Forelimb muscle (tissue), 1 donor: ENCODE measurements at regions not wholly inside any gene's neighbourhood (a gene's known extent, or its start where the extent isn't known, plus 50 kb on each side); places are given as distances from the start of the nearest gene placed in this dataset.
A peak's percentile ranks its signal among the peaks of the same experiment; 100 is the strongest.

Experiments used
- DNase-seq: peaks from one replicate; pipeline ENCODE4 v3.0.0-alpha.2; 2013; ENCODE audit warnings: low read depth

DNA sequence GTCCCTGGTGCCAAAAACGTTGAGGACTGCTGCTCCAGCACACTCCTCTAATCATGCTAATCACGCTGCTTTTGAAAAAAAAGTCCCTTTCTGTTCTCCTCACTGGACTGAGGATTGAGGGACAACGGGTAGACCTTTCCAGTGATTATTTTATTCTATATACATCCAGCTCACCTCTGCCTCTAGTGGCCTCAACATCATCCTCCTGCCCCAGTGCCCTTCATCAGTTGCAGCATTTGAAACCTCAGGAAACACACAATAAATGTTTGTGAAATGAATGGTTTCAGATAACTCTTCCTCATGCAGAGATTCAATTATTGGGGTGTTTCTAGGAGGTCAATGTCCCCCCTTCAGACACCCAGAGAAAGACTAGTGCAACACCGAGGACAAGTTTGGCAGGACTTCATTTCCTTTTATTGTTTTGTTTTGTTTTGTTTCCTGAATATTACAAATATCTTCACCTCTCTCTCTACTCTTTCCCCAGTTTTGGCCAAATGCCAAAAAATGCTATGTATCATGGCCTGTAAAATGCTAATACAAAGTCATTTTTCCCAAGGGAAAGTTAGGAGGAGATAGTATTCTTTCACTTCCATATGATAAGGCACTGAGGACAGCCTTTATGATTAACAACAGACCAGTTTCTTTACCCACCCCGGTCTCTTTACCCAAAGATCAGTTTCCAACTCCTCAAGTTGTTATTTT, 460.1 kb upstream of the SLIT2 start:
- no peak for DNase-seq

DNA sequence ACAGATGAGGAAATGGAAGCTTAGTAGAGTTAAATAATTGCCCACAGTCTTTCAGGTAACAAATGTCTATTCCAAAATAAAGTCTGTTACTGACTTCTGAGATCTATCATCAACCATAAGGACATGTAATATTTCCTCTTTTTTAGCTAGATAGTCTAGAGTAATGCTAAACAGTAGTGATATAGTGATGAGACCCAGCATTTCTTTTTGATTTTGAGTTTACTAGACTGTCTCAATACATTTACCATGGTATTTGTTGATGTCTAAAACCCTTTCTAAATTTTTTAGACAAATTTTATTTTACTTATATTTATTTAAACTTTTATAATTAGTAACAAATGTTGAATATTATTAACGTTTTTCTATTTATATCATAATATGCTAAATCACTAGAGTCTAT, 465.1 kb upstream of the SLIT2 start:
- no peak for DNase-seq

DNA sequence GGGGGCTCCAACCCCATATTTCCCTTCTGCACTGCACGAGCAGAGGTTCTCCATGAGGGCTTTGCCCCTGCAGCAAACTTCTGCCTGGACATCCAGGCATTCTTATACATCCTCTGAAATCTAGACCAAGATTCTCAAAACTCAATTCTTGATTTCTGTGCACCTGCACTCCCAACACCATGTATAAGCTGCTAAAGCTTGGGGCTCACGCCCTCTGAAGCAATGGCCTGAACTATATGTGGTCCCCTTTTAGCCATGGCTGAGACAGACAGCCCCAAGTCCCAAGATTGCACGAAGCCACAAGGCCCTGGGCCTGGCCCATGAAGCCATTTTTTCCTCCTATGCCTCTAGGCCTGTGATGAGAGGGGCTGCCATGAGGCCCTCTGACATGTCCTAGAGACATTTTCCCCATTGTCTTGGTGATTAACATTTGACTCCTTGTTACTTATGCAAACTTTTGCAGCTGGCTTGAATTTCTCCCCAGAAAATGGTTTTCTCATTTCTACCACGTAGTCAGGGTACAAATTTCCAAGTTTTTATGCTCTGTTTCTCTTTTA, 468.0 kb upstream of the SLIT2 start:
- no peak for DNase-seq

DNA sequence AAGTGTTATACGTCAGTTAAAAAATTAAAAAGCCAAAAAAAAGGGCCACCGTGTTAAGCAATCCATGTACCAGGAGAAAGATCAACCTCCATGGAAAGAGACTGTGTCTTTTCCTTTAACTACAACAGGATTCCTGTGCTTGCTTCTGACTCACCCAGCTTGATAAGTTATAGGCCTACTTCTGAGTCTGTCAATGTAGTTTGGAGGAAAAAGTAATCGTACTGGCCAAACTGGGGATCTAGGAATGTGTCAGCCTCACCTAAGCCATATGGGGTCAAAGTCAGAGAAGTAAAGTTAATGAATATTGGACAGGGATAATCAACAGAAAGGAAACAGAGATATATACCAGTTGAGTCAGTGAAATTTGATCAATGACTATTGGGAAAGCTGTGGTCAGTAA, 470.8 kb upstream of the SLIT2 start:
- no peak for DNase-seq

DNA sequence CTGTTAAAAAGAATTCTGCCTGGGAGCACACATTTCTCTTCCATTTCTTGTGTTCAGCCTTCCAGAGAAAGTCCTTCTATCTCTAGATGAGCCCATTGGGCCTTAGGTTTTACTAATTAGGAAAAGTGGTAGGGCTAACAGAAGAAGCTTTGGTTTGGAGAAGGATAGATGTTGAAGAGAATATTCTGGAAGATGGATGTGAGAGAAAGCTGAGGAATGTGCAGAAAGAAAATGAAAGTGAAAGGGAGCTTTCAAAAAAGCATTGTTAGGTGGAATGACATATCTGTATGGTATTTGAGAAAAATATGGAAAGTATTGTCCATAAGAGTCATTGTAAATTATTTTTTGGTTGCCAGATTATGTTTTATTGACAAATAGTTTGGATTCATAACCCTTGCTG, 474.8 kb upstream of the SLIT2 start:
- peak; percentile 1 for DNase-seq

DNA sequence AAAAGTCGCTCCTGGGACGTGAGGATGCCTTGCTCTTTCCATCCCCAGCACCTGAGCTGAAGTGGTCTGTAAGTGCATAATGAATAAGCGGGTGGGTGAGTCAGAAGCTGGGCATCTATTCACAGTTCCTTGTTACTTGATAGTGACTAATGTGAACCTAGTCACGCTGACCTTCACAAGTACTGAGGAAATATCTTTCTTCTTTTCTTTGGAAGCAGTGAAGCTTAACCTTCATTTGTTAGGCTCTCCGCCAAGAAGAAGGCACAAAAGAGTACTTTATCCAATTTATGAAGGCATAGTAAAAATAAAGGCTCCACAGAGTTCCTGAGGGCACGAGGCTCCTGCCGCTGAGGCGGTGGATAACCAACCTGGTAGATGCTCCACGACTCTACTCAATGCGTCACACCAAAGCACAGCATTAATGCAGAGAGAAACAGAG, 475.7 kb upstream of the SLIT2 start:
- no peak for DNase-seq

DNA sequence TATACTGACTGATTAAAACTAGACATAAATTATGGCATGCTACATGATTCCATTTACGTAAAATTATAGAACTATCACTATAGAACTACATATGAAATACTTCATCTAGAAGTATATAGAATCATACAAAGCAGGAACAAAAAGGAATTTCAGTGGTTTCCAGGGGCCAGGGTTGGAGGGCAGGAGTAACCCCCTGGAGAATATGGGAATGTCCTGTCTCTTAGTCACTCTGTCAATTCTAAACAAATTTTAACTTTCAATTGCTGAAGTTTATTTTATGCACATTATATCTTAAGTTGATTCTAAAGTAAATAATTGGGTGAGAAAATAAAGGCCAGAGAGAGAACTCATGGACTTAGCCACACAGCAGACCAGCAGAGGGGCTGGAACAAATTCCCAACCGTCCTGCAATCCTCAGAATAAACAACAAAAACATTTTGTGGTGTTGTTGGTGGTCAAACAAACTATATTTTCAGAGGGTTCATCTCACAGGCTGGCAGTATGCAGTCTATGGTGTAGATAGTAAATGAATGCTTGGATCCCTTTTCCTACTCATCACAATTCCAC, 476.9 kb upstream of the SLIT2 start:
- DNase-seq, result no peak

DNA sequence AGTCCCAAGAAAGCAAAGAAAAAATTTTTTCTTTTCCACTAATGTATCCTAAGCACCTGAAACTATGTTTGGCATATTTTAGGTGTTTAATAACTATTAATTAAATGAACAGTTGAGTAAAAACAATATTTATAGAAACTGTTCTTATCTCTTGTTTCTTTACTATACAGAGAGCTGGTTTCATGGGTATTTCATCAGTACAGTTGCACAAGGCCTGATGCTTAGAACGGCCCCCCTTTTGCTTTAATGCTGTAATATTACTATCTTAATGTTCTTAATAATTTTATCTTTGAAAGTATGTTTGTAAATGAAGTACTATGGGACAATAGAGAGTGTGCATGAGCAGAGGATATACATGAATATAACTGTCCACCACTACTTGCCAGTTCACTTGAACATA, 479.1 kb upstream of the SLIT2 start:
- DNase-seq, result no peak

DNA sequence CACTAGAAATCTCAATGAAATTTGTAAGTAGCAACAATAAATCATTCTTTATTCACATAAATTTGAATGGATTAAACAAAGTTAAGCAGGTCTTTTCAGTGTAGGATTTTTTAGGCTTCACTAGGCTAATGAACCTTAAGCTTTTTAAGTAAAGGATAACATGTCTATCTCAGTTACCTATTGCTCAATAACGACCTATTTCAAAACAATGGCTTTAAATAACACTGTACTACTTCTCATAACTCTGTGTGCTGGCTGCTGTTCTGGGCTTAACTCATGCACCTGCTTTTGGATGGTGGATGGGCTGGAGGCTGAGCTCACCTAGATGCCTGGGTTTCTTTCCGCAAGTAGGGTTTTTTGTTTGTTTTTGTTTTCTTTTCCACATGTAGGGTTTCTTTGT, 495.0 kb upstream of the SLIT2 start:
- DNase-seq, result no peak

DNA sequence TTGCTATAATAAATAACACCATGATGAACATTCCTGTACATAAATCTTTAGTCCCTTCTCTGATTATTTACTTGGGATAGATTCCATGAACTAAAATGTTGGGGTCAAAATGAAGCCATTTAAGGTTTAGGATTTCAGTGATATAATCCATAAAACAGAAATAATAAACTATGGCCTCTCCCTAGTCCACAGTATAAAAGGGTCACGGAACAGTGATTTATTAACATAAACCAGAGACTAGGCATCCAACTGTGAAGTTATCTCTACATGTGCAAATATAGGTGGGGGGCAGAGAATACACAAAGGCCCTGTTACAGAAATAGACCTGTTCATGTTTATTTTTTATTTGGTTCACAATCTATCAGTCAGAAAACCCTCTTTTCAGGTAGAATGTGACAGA, 499.1 kb upstream of the SLIT2 start:
- no peak for DNase-seq

DNA sequence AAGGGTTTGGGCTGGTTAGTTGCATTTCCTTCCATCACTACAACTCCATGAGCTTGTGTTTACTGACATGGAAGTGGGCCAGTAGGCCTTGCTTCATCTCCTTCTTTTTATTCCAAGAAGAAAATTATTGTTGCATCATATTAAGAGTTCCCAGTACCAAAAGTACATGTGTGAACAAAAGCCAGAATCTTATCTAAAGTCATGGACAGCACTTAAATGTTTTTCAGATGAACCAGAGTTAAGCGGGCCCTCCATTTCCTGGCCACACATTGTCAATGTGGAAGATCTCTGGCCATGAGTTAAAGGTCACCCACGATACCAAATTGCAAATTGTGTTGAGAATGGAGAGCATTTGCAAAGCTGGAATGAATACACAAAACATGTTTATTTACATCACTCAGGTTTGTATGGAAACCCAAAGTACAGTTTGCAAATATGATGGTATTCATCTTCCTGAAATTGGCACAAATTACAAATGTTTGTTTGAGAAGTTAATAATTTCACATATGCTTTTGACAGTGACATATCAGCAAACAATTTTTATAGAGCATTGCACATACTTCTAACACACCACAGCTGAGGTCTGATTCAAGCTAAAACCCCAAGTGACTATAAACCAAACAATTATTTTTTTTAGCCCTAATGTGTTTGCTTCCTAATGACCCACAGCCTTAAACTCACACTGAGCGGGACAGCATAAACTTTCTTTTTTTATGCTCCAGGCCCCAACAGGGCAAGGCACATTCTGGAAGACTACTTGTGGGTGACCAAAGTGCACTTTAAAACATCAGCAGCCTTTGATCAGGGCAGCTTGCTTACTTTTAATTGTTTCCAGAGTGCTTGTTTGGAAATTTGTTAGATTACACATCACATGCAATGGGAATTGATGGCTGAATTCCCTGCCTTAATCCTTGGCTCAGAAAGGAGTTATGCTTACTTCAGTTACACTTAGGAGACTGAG, 502.9 kb upstream of the SLIT2 start:
- DNase-seq, result peak; percentile 82

DNA sequence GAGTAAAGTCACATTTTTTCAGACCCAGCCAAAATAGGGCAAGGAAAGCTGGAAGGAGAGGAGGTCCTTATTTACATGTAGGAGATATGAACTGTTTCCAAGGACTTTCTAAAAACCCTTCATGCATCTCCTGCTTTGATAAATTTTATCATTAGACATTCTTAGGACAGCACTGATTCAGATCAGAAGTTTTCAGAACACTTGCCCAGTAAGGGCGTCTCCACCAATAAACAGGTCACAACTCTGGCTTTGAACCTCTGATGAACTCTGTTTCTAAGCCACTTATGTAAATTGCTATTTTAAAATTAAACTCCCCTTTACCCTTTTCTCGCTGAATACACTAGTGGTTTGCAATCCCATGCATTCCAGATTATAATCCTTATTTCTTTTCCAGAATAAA, 505.3 kb upstream of the SLIT2 start:
- no peak for DNase-seq

DNA sequence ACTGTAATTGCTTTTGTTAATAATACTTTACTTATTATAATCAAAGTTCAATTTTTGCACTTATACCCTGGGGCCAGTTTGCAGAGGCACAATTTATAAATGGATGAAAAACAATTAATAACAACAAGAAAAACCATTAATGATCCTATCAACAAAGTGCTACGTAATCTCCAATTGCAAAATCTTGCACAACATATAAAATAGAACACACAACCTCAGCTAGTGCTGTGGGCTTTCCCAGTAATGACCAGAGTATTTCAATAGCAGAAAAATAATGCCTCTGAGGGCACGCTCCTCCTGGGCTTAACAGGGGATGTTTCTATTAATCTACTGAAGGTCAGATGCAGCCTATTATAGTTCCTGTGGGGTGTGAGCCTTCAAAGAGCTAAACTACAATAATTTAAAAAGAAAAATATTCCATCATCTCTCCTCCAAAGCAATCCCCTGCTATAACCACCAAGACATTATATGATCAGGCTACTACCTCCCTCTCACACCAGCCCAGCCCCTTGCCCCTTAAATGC, 508.5 kb upstream of the SLIT2 start:
- DNase-seq, result no peak

DNA sequence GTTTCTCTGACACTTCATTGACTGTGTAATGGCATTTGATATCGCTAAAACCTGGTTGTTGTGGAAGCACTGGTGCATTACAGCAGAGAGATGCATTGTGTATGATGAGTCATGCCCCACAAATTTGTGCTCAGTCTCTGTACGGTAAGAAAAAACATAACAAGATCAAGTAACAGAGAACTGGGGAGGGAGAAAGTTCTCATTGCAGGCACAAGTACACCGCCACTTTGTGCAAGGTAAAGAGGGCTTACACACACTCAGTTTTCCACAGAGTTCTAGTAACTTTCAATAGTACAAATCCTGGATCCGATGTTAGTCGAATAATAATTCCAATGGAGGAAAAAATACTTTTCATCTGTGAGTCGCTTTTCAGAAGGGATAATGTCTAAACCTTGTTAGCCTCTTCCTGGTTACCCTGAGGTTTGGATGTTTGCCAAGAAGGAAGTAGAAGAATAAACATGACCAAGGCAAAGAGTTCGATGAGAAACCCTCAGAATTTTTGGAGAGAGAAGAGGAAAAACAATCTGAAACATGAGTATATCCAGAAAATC, 512.5 kb upstream of the SLIT2 start:
- no peak for DNase-seq

DNA sequence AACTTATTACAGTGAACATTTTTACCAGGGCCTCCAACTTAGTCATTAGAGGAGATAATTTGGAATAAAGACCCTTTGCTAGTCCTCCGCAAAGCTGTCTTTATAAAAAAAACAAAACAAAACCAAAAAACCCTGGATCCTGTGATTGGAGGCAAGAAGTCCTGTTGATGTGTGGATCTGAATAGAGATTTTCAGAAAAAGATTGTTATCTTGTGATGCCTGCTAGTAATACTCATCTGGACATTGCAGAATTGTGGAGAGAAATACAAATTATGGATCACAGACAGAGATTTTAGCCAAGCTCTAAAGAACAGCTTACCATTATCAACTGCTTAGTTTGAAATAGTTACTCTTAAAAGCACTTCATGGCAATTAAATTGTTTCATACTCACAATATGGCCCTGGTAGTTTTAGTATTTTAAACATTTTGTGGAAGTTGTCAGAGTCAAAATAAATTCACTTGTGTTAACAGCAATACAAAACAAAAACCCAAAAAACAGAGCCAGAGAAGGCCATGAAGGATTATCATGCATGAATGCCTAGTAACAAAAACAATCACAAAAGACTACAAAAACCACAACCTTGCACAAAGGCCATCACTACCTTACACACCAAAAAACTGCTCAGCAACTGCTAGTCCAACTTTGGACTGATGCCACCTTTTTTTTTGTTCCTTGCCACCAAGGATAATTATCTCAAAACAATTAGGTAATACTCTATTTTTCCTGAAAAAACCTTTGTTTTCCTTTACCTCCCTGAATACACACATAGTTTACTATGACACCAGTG, 514.5 kb upstream of the SLIT2 start:
- no peak for DNase-seq

DNA sequence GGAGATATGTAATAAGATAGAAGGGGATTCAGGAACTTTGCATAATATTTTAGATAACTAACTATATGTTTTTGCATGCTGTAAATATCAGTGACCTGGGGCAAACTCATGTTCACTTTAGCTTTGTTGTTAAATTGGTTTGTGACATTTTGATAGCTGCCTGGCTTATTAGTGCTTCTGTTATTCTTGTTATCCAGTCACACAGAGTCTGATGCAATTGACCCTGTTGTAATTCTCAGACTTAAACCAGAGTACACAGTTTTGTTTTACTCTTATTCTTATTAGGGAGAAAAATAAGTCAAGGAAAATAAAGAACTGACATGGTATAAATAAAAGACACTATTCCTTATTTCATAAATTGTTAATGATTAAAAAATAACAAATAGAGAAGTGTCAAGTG, 516.7 kb upstream of the SLIT2 start:
- no peak for DNase-seq

DNA sequence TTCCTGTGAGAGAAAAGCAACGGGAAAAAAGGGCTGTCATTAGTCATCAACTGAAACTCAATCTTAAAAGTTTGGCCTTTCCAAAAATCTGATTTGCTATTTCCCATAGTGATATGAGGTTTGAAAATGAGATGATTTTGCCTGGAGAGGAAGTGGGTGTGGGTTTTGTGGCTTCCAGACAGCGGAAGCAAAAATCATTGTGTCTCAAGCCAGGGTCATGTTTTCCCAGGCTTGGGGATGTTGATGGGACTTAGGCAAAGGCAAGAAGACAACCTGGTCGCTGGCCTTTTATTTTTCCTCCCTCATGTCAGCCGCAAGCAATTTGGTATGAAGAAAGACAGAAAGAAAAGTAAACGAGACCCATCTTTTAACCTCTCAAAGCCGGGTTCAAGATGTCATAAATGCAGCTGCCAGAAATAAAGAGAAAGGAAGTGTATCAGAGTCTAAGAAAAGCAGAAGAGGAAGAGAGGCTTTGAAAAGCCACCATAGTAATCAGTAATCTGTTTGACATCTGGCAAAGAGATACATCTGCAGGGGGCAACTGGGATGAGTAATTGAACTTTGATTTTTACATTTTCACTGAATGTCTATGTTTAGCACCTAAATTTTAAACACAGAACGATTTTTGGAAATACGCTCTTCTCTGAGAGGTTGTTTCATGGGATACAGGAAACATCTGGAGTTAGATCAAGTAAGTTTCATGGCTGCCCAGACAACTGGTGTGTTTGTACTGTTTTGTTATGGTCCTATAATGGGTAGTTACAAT, 521.6 kb upstream of the SLIT2 start:
- no peak for DNase-seq

DNA sequence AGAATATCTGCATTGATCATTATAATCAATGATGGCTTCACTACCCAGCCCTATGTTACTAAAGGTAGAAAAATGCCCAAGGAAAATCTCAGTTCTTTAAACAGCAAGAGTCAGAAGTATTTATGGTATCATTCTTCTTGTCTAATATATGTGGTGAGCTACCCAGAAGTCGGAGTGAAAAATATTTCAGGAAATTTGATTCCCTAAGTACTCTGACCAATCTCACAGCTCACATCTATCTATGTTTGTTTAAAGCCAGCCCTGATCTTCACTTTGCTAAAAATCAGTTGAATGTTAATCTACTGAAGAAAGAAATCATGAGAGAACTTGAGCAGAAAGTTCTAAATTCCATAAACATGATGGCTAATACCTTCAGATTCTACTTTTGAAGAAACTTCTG, 522.9 kb upstream of the SLIT2 start:
- no peak for DNase-seq

DNA sequence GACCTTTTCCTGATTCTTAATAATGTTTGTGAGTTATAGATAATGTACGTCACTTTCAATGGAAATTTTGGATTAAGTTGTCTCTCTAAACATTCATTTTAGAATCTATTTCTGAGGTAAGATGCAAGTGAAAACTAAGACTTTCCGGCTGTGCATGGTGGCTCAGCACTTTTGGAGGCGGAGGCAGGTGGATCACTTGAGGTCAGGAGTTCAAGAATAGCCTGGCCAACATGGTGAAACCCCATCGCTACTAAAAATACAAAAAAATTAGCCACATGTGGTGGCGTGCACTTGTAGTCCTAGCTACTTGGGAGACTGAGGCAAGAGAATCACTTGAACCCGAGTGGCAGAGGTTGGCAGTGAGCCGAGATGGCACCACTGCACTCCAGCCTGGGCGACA, 524.6 kb upstream of the SLIT2 start:
- DNase-seq, result no peak

DNA sequence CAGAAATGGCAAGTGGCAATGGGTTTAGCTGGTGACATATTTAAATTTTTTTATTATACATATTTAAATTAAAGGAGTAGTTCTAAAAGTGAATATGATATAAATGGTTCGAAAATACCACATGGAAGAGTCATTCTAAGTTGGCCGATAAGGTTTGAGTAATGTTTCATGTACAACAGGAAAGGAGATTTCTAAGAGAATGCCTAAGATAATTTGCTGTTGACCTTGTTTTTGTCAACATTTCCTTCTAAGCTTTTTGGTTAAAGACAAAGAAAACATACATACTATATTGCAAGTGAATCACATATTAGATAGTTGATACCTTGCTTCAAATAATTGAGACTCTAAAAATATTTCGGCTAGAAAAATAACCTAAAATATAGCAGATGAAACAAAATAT, 526.6 kb upstream of the SLIT2 start:
- no peak for DNase-seq
